Endothelial cell of umbilical vein (primary cell): ENCODE measurements at regions not wholly inside any gene's neighbourhood (a gene's known extent, or its start where the extent isn't known, plus 50 kb on each side); places are given as distances from the start of the nearest gene placed in this dataset.

ENCODE experiments used
- POLR2A ChIP-seq: IDR thresholded peaks from 2 replicates; pipeline ENCODE4 v1.6.1; 2012; ENCODE audit warnings: low read depth, mild to moderate bottlenecking, control low read depth, low read length
- POLR2AphosphoS5 ChIP-seq: IDR thresholded peaks from 2 replicates; pipeline ENCODE4 v1.6.1; 2012; ENCODE audit warnings: low read depth, mild to moderate bottlenecking, control low read depth, low read length, moderate library complexity; ENCODE audit not compliant: insufficient read depth
- TF ChIP-seq, protein P1 (sequence below), 2 donors: IDR thresholded peaks; 1 replicate in 1 of 2; 2 replicates in 1 of 2; pipeline ENCODE4 v1.5.1; 2011; ENCODE audit warnings: low read length in 2 of 2, mild to moderate bottlenecking in 2 of 2, moderate library complexity in 2 of 2, control low read depth in 1 of 2, inconsistent platforms in 1 of 2, low read depth in 1 of 2; ENCODE audit not compliant: insufficient read depth in 1 of 2; ENCODE audit errors: extremely low read depth in 1 of 2

DNA sequence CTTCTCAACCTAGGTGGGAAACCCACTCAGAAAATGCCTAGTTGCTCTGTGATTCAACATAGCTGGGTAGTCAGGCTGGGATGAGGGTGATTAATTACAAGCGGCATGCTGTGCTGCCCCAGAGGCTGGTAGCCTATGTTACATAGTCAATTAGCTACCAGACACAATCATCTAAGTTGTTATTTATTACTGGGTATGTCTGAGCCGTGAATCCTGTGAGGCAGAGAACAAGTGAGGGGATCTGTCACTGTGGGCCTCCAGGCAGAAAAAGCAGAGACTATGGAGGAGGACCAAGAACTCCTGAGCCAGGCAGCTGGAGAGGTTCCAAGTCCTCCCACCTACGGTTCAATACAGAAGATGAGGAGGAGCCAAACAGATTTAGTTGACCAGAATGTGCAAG lies 186.6 kb upstream of the BDNF start:
- TF ChIP-seq, protein P1, sequence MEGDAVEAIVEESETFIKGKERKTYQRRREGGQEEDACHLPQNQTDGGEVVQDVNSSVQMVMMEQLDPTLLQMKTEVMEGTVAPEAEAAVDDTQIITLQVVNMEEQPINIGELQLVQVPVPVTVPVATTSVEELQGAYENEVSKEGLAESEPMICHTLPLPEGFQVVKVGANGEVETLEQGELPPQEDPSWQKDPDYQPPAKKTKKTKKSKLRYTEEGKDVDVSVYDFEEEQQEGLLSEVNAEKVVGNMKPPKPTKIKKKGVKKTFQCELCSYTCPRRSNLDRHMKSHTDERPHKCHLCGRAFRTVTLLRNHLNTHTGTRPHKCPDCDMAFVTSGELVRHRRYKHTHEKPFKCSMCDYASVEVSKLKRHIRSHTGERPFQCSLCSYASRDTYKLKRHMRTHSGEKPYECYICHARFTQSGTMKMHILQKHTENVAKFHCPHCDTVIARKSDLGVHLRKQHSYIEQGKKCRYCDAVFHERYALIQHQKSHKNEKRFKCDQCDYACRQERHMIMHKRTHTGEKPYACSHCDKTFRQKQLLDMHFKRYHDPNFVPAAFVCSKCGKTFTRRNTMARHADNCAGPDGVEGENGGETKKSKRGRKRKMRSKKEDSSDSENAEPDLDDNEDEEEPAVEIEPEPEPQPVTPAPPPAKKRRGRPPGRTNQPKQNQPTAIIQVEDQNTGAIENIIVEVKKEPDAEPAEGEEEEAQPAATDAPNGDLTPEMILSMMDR (IDR thresholded peaks at IDR 0.05; ENCODE audit: extremely low read depth in 1 of 2, insufficient read depth in 1 of 2, low read depth in 1 of 2, low read length in 2 of 2), result no peak
- TF ChIP-seq POLR2AphosphoS5, result no peak
- TF ChIP-seq POLR2A, result no peak
